Fibroblast of skin of left quadriceps (primary cell): ENCODE measurements at regions not wholly inside any gene's neighbourhood (a gene's known extent, or its start where the extent isn't known, plus 50 kb on each side); places are given as distances from the start of the nearest gene placed in this dataset.
A peak's percentile ranks its signal among the peaks of the same experiment; 100 is the strongest.
"Not testable (repeated sequence)": the region's sequence is repeated elsewhere in the genome, so short reads cannot be mapped to it uniquely, and the experiment has no call there.

Experiments used
- DNase-seq, 2 experiments: peaks; one replicate each; pipeline ENCODE4 v3.0.0-alpha.2; 2013; ENCODE audit warnings: low read depth in 2 of 2

GRCh38 chr1:157226739-157227138 is 88.5 kb upstream of the ETV3 start:
- DNase-seq, result no peak

GRCh38 chr1:157219600-157219999 is 81.4 kb upstream of the ETV3 start:
- no peak for DNase-seq

- DNase-seq, result no peak
These were observed 81.0 kb upstream of the ETV3 start for GRCh38 chr1:157219182-157219581.

- DNase-seq, result no peak
These were observed 80.5 kb upstream of the ETV3 start for GRCh38 chr1:157218671-157219070.

GRCh38 chr1:157217486-157217885 is 79.3 kb upstream of the ETV3 start:
- no peak for DNase-seq

- DNase-seq, result no peak
These were observed 75.6 kb upstream of the ETV3 start for GRCh38 chr1:157213836-157214235.

- no peak for DNase-seq
These were observed 71.3 kb upstream of the ETV3 start for GRCh38 chr1:157209514-157209913.

- not testable (repeated sequence) for DNase-seq
These were observed 67.8 kb upstream of the ETV3 start for GRCh38 chr1:157205982-157206381.

- no peak for DNase-seq
These were observed 65.0 kb upstream of the ETV3 start for GRCh38 chr1:157203166-157203565.

GRCh38 chr1:157202331-157202730 is 64.1 kb upstream of the ETV3 start:
- DNase-seq, result no peak

GRCh38 chr1:157201767-157202166 is 63.6 kb upstream of the ETV3 start:
- DNase-seq, result no peak

GRCh38 chr1:157200451-157200850 is 62.3 kb upstream of the ETV3 start:
- DNase-seq, result no peak

- no peak for DNase-seq
These were observed 61.2 kb upstream of the ETV3 start for GRCh38 chr1:157199421-157199755.

- no peak for DNase-seq
These were observed 60.6 kb upstream of the ETV3 start for GRCh38 chr1:157198619-157199420.

GRCh38 chr1:157197906-157198435 is 59.8 kb upstream of the ETV3 start:
- DNase-seq, result no peak

GRCh38 chr1:157196670-157197456 is 58.7 kb upstream of the ETV3 start:
- not testable (repeated sequence) for DNase-seq

- no peak for DNase-seq
These were observed 58.0 kb upstream of the ETV3 start for GRCh38 chr1:157196245-157196543.

- DNase-seq, result no peak
These were observed 57.5 kb upstream of the ETV3 start for GRCh38 chr1:157195521-157196244.

GRCh38 chr1:157194731-157195520 is 56.7 kb upstream of the ETV3 start:
- no peak for DNase-seq

- peak; percentile 20 to 25 for DNase-seq
These were observed 55.7 kb upstream of the ETV3 start for GRCh38 chr1:157193702-157194391.

GRCh38 chr1:157193219-157193618 is 55.0 kb upstream of the ETV3 start:
- DNase-seq, result no peak
